ENCODE measurements at regions not wholly inside any gene's neighbourhood (a gene's known extent, or its start where the extent isn't known, plus 50 kb on each side); places are given as distances from the start of the nearest gene placed in this dataset.

- no peak overlapping the region for H3K27ac ChIP-seq
- TF ChIP-seq CTCF (conservative IDR thresholded peaks at IDR 0.05) (no peak), ZFX (IDR thresholded peaks at IDR 0.05) (no peak)
Observed at GRCh38 chr4:106698621-106699195, 330.1 kb upstream of the GIMD1 start.

DNA sequence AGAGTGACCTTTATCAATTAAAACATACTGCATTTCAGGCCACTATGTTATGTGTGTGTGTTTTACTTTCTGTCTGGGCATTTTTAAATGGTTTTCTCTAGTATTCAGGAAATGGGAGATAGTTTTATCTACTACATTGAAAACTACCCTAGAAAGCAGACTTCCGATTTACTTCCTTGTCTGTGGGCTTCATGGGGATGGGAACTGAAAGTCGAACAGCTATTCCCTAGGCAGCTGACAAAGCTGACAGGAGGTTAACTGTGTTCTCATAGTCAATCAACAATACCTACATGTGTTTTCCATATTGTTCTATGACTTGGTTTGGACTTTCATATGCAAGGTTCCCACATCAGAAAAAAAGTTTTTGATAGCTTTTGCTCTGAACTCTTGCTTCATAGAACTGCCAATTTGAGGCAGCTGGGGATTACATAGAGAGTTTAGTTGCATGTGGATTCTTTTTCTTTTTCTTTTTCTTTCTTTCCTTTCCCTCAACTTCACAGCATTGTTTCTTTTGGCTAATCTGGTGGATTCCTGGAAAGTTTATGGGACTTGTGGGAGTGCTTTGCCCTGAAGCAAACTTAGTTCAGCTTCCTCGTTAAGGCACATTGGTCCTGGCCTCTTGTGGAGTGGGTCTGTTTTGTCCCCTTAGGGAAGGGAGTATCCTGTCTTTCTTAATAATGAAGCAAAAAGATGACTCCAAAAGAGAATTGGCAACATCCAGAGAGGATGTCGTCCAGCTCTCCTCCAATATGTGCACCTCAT lies 327.1 kb upstream of the GIMD1 start:
- TF ChIP-seq ZFX (IDR thresholded peaks at IDR 0.05) (no peak), CTCF (conservative IDR thresholded peaks at IDR 0.05) (no peak)
- H3K27ac ChIP-seq: no peak overlapping the region

- no peak for TF ChIP-seq ZFX (IDR thresholded peaks at IDR 0.05)
- TF ChIP-seq CTCF (conservative IDR thresholded peaks at IDR 0.05): no peak
- no peak overlapping the region for H3K27ac ChIP-seq
Observed at GRCh38 chr4:106694232-106694631, 325.7 kb upstream of the GIMD1 start.

- no peak overlapping the region for H3K27ac ChIP-seq
- TF ChIP-seq ZFX (IDR thresholded peaks at IDR 0.05) (no peak), CTCF (conservative IDR thresholded peaks at IDR 0.05) (peak; percentile 29)
Observed at GRCh38 chr4:106691749-106692148, 323.2 kb upstream of the GIMD1 start.

- no peak for TF ChIP-seq CTCF (conservative IDR thresholded peaks at IDR 0.05)
- no peak for TF ChIP-seq ZFX (IDR thresholded peaks at IDR 0.05)
Observed at GRCh38 chr4:106690487-106690886, 321.9 kb upstream of the GIMD1 start.

GRCh38 chr4:106687026-106687425 lies 318.4 kb upstream of the GIMD1 start:
- TF ChIP-seq CTCF (conservative IDR thresholded peaks at IDR 0.05) (no peak), ZFX (IDR thresholded peaks at IDR 0.05) (no peak)

More at GRCh38 chr4:106690487-106690886, 321.9 kb upstream of the GIMD1 start:
- no peak overlapping the region for H3K27ac ChIP-seq

GRCh38 chr4:106681381-106681921 lies 312.9 kb upstream of the GIMD1 start:
- no peak overlapping the region for H3K27ac ChIP-seq
- TF ChIP-seq ZFX (IDR thresholded peaks at IDR 0.05) (no peak), CTCF (conservative IDR thresholded peaks at IDR 0.05) (no peak)

More at GRCh38 chr4:106687026-106687425, 318.4 kb upstream of the GIMD1 start:
- H3K27ac ChIP-seq: no peak overlapping the region
